Tibial nerve (tissue), 4 donors: ENCODE measurements at regions not wholly inside any gene's neighbourhood (a gene's known extent, or its start where the extent isn't known, plus 50 kb on each side); places are given as distances from the start of the nearest gene placed in this dataset.

Experiments
- DNase-seq, 2 donors: peaks; one replicate each; pipeline ENCODE4 v3.0.0-alpha.2; 2019; ENCODE audit warnings: low spot score in 2 of 2
- H3K27ac ChIP-seq, 4 donors: fragments of 200-600 bp; sonication (generic) in 3 of 4; one replicate each; pipeline ENCODE4 v1.5.1; 2017 to 2019; ENCODE audit warnings: mild to moderate bottlenecking in 1 of 4
- H3K27me3 ChIP-seq, 2 donors: fragments of 200-600 bp; sonication (generic) in 1 of 2; one replicate each; pipeline versions ENCODE4 v1.5.1 to v1.6.0; 2017 to 2019
- H3K36me3 ChIP-seq, 3 donors: fragments of 200-600 bp; sonication (generic); one replicate each; pipeline ENCODE4 v1.5.1; 2018 to 2019
- H3K4me1 ChIP-seq, 4 donors: fragments of 200-600 bp; sonication (generic) in 3 of 4; one replicate each; pipeline ENCODE4 v1.5.1; 2017 to 2019
- H3K4me3 ChIP-seq, 4 donors: fragments of 200-600 bp; sonication (generic) in 3 of 4; one replicate each; pipeline ENCODE4 v1.5.1; 2017 to 2019; ENCODE audit warnings: mild to moderate bottlenecking in 1 of 4, moderate library complexity in 1 of 4
- H3K9me3 ChIP-seq, 4 donors: fragments of 200-600 bp; sonication (generic) in 3 of 4; one replicate each; pipeline ENCODE4 v1.5.1; 2017 to 2019
- CTCF ChIP-seq, 5 experiments: fragments of 200-600 bp in 3 of 5; fragments of 450-650 bp in 2 of 5; sonication (generic) in 3 of 5; IDR thresholded peaks; one replicate each; pipeline ENCODE4 v1.5.1; 2016 to 2019; ENCODE audit warnings: antibody characterized with exemption in 5 of 5, mild to moderate bottlenecking in 3 of 5, moderate library complexity in 2 of 5
- EP300 ChIP-seq, 2 donors: sonication (generic); formaldehyde crosslinking; IDR thresholded peaks; one replicate each; pipeline ENCODE4 v1.6.1; 2017; ENCODE audit warnings: antibody characterized with exemption in 2 of 2, mild to moderate bottlenecking in 1 of 2
- POLR2A ChIP-seq, 2 donors: fragments of 450-650 bp; IDR thresholded peaks; one replicate each; pipeline ENCODE4 v1.6.1; 2017; ENCODE audit warnings: antibody characterized with exemption in 2 of 2, mild to moderate bottlenecking in 2 of 2, moderate library complexity in 2 of 2
- WGBS, 2 donors: methylation state at CpG; one replicate each; pipeline ENCODE4 v1.1.5; 2018; 5-methylcytosine and 5-hydroxymethylcytosine counted together

DNA sequence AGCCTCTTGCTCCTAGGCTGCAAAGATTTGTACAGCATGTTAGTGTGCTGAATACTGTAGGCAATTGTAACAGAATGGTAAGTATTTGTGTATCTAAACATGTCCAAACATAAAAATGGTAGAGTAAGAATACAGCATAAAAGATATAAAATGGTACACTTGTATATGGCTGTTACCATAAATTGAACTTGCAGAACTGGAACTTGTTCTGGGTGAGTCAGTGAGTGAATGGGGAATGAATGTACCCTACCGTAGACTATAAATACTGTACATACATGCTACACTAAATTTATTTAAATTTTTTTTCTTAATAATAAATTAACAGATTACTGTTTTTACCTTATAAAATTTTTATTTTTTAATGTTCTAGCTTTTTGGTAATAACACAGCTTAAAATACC, 858.7 kb downstream of the ROBO2 start:
- WGBS, 2 donors, result 92 to 96% methylated on average over 1 of the region's 1 CpG
- H3K4me1 ChIP-seq, result no peaks in the 10 kb centered on the region
- H3K36me3 ChIP-seq, result no peaks in the 10 kb centered on the region
- no peak for DNase-seq
- TF ChIP-seq POLR2A (IDR thresholded peaks at IDR 0.05) (no peak), EP300 (IDR thresholded peaks at IDR 0.05) (no peak), CTCF (IDR thresholded peaks at IDR 0.05) (no peak)
- no peaks in the 10 kb centered on the region for H3K27me3 ChIP-seq
- peaks cover 0 to 5% (median 0%) of the 10 kb centered on the region in 4 donors for H3K9me3 ChIP-seq
- H3K4me3 ChIP-seq, result no peak overlapping the region
- H3K27ac ChIP-seq, result no peak overlapping the region

- TF ChIP-seq EP300 (IDR thresholded peaks at IDR 0.05) (no peak), POLR2A (IDR thresholded peaks at IDR 0.05) (no peak), CTCF (IDR thresholded peaks at IDR 0.05) (no peak)
- 49 to 53% methylated on average over 1 of the region's 1 CpG for WGBS, 2 donors
Observed at GRCh38 chr3:77902675-77903074, 862.8 kb downstream of the ROBO2 start.

GRCh38 chr3:77906102-77906709, 866.3 kb downstream of the ROBO2 start:
- H3K36me3 ChIP-seq, result no peaks in the 10 kb centered on the region
- no peaks in the 10 kb centered on the region for H3K27me3 ChIP-seq
- H3K4me3 ChIP-seq, result no peak overlapping the region
- DNase-seq, result no peak
- TF ChIP-seq EP300 (IDR thresholded peaks at IDR 0.05), result no peak
- no peak for TF ChIP-seq POLR2A (IDR thresholded peaks at IDR 0.05)
- no peak overlapping the region for H3K27ac ChIP-seq
- no peaks in the 10 kb centered on the region for H3K4me1 ChIP-seq
- WGBS, 2 donors, result 72 to 80% methylated on average over 3 of the region's 3 CpGs
- H3K9me3 ChIP-seq, result no peaks in the 10 kb centered on the region

More at GRCh38 chr3:77902675-77903074, 862.8 kb downstream of the ROBO2 start:
- no peak overlapping the region for H3K4me3 ChIP-seq
- no peaks in the 10 kb centered on the region for H3K27me3 ChIP-seq
- no peaks in the 10 kb centered on the region for H3K9me3 ChIP-seq
- H3K4me1 ChIP-seq, result no peaks in the 10 kb centered on the region
- DNase-seq, result no peak
- H3K27ac ChIP-seq, result no peak overlapping the region
- no peaks in the 10 kb centered on the region for H3K36me3 ChIP-seq

DNA sequence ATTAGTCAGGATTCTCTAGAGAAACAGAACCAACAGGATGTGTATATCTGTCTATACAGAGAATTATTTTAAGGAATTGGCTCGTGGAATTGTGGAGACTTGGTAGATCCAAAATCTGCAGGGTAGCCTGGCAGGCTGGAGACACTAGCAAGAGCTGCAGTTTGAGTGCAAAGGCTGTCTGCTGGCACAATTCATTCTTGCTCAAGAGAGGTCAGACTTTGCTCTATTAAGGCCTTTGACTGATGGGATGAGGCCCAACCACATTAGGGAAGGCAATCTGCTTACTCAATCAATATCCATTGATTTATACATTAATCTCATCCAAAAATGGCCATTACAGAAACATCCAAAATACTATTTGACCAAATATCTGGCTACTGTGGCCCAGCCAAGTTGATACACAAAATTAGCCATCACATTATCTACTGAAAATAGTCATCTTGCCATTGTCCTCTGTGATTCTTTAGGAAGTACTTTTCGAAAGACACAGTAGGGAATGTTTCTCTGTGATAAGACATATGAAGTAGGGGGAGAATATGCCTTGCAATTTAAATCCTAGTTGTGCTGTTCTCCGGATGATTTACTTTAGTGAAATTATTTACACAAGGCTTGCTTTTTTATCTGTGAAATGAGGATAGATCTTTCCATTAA, 873.8 kb downstream of the ROBO2 start:
- 79 to 88% methylated on average over 3 of the region's 3 CpGs for WGBS, 2 donors
- DNase-seq, result no peak
- Histone ChIP-seq H3K27ac (no peak overlapping the region), H3K4me3 (no peak overlapping the region), H3K9me3 (no peaks in the 10 kb centered on the region), H3K4me1 (no peaks in the 10 kb centered on the region), H3K36me3 (no peaks in the 10 kb centered on the region), H3K27me3 (no peaks in the 10 kb centered on the region)
- TF ChIP-seq EP300 (IDR thresholded peaks at IDR 0.05) (no peak), POLR2A (IDR thresholded peaks at IDR 0.05) (no peak), CTCF (IDR thresholded peaks at IDR 0.05) (no peak)

DNA sequence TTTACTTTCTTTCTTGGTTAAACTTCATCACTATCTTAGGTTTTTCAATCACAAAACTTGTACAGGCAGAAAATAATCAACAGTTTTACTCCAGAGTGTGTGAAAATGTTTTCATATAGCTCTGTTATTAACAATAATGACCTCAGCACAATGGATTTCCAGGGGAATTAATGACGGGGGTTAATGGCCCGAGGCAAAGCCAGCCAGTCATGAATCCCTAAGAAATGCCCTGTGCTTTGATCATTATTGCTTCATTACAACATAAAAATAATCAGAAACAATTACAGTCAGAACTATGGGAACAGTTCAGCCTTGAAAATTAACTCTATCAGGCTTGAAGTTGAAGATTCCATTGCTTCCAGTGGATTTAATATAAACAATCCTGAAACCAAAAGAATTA, 875.4 kb downstream of the ROBO2 start:
- WGBS, 2 donors, result 30 to 35% methylated on average over 2 of the region's 2 CpGs
- H3K9me3 ChIP-seq, result peaks cover 0 to 3% (median 0%) of the 10 kb centered on the region in 4 donors
- H3K27ac ChIP-seq, result no peak overlapping the region
- H3K36me3 ChIP-seq, result no peaks in the 10 kb centered on the region
- H3K4me1 ChIP-seq, result no peaks in the 10 kb centered on the region
- DNase-seq, result no peak
- no peaks in the 10 kb centered on the region for H3K27me3 ChIP-seq
- TF ChIP-seq CTCF (IDR thresholded peaks at IDR 0.05), result no peak
- TF ChIP-seq EP300 (IDR thresholded peaks at IDR 0.05), result no peak
- TF ChIP-seq POLR2A (IDR thresholded peaks at IDR 0.05), result no peak
- no peak overlapping the region for H3K4me3 ChIP-seq
